ENCODE measurements at regions not wholly inside any gene's neighbourhood (a gene's known extent, or its start where the extent isn't known, plus 50 kb on each side); places are given as distances from the start of the nearest gene placed in this dataset.

DNA sequence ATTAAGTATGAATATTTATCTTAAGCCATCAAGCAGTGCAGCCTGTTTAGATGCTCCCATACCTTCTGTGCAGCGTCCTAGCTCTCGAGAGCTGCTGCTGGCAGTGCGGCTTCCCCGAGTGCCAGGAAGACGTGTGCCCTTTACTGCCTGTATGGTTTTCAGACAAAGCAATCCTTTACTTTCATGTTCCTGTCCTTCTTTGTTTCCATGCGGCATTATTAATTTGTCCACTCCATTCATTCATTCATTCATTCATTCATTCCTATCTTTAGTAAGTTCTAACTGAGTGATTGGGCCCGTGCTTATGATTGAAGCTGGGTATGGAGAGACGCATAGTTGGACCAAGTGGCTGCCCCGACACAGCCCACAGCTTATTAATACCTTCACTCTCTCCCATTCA, 446.6 kb upstream of the HNRNPA3 start:
- Mint-ChIP-seq H3K27me3 (peaks cover 17% of the 10 kb centered on the region), H3K4me3 (no peak overlapping the region), H3K36me3 (ENCODE audit: low read depth) (no peaks in the 10 kb centered on the region), H3K4me1 (no peaks in the 10 kb centered on the region), H3K9me3 (ENCODE audit: low read depth) (no peaks in the 10 kb centered on the region), H3K27ac (no peak overlapping the region)
- POLR2A ChIA-PET: no interaction called here
- intact Hi-C loops (cut with DNase I, micrococcal nuclease): no loop called here
- no peak for DNase-seq
- CTCF ChIA-PET: no interaction called here
- ATAC-seq: no peak

DNA sequence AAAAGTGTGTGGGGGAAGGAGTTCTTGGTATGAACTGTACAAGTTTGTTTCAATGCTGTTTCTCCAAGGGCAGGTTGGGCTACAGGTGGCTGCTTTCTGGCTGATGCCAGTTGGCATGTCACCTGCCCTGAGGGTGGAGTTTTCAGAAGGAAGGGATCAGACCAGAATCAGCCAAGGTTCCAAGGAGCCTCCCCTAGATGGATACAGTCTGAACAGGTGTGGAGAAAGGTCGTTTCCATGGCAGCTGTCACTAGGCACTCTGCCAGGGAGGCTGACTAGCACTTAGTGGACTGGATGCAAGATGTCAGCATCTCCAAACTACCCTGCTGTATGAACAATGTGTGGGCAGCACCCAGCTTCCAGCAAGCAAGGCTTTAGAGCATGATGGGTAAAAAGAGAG, 444.4 kb upstream of the HNRNPA3 start:
- ChIA-PET CTCF (interaction anchor here (1.7 kb wide), 1 partner anchor 11 kb away, joined by 4 read pairs; no protein-coding TSS in a partner anchor), POLR2A (no interaction called here)
- no peaks in the 10 kb centered on the region for H3K4me1 Mint-ChIP-seq
- H3K9me3 Mint-ChIP-seq (ENCODE audit: low read depth): peaks cover 9% of the 10 kb centered on the region
- H3K27ac Mint-ChIP-seq: no peak overlapping the region
- no peaks in the 10 kb centered on the region for H3K36me3 Mint-ChIP-seq (ENCODE audit: low read depth)
- intact Hi-C loops (cut with DNase I, micrococcal nuclease): no loop called here
- no peak overlapping the region for H3K4me3 Mint-ChIP-seq
- peaks cover 12% of the 10 kb centered on the region for H3K27me3 Mint-ChIP-seq
- no peak for DNase-seq
- ATAC-seq: no peak

- CTCF ChIA-PET: interaction anchor here (1.7 kb wide), 1 partner anchor 10 kb away, joined by 4 read pairs; no protein-coding TSS in a partner anchor
Measured at GRCh38 chr2:176769021-176769420, 443.6 kb upstream of the HNRNPA3 start.

DNA sequence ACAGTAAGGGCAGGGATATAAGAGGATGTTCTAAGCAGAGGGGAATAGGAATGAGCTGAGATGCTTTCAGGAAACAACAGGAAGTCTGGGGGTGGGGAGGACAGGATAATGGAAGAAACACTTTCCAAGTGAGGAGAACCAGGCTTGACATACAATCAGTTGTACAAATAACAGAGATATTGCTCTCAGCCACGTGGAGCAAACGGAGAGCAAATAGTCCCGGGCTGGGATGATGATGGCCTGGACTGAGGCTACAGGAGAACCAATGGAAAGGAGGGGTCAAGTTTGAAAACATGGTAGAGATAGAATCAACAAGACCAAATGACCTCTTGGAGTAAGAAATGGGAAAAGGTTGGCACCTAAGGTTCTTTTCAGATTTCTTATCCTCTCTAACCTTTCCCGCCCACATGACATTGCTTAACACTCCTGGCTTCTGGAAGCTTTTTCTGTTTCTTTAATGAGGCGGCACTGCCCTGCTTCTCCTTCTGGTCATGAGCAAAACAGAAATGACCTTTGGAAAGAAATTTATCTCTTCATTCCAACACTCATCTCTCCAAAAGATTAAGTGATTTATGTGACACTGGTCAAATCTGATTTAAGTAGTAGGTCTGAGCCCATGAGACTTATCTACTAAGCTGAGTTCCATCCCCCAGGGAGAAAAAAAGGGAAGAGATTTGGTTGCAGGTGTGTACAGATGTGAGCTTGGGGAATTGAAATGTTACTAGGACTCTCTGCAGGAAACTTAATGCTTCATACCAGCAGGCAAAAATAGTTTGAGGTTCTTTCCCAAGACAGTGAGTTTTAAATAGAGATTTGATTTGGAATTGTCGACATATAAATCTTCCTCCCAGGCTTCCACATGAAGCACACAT, 442.9 kb upstream of the HNRNPA3 start:
- POLR2A ChIA-PET: interaction anchor here (0.5 kb wide), 1 partner anchor 104 kb away, joined by 3 read pairs; no protein-coding TSS in a partner anchor
- CTCF ChIA-PET: interaction anchor here (0.6 kb wide), 1 partner anchor 1393 kb away, joined by 4 read pairs; no protein-coding TSS in a partner anchor
- DNase-seq (no peak), ATAC-seq (no peak)
- H3K27me3 Mint-ChIP-seq: peaks cover 10% of the 10 kb centered on the region
- no peaks in the 10 kb centered on the region for H3K36me3 Mint-ChIP-seq (ENCODE audit: low read depth)
- H3K4me3 Mint-ChIP-seq: no peak overlapping the region
- no peak overlapping the region for H3K27ac Mint-ChIP-seq
- no peaks in the 10 kb centered on the region for H3K4me1 Mint-ChIP-seq
- peaks cover 11% of the 10 kb centered on the region for H3K9me3 Mint-ChIP-seq (ENCODE audit: low read depth)
- intact Hi-C loops (cut with DNase I, micrococcal nuclease): no loop called here

More at GRCh38 chr2:176769021-176769420, 443.6 kb upstream of the HNRNPA3 start:
- peaks cover 10% of the 10 kb centered on the region for H3K27me3 Mint-ChIP-seq
- no peak for ATAC-seq
- intact Hi-C loops (cut with DNase I, micrococcal nuclease): no loop called here
- POLR2A ChIA-PET: no interaction called here
- H3K36me3 Mint-ChIP-seq (ENCODE audit: low read depth): no peaks in the 10 kb centered on the region
- peaks cover 11% of the 10 kb centered on the region for H3K9me3 Mint-ChIP-seq (ENCODE audit: low read depth)
- no peak overlapping the region for H3K4me3 Mint-ChIP-seq
- H3K4me1 Mint-ChIP-seq: no peaks in the 10 kb centered on the region
- no peak for DNase-seq
- no peak overlapping the region for H3K27ac Mint-ChIP-seq

GRCh38 chr2:176772816-176773215, 439.8 kb upstream of the HNRNPA3 start:
- no peaks in the 10 kb centered on the region for H3K4me1 Mint-ChIP-seq

DNA sequence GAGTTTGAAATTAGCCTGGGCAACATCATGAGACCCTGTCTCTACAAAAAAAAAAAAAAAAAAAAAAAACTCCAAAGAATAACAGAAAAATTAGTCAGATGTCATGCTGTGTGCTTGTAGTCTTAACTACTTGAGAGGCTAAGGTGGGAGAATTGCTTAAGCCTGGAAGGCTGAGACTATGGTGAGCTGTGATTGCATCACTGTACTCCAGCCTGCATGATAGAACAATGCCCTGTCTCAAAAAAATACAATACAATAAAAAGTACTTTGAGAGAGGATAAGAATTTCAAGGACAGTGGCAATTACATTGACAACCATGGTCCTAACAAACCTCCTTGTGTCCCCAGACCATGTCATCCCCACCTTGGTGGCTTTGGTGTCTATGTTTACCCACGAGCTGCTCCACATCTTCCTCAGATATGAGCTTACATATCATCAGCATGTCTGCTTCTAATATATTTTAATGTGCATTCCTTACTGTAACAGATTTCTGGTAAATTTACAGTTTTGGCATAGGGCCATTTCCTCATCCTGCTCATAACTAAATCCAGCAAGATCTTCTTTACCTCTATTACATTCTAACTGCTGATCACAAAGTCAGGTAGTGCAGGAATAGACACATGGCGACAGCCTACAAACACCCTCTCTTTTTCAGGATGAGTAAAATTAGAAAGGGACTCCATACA, 437.7 kb upstream of the HNRNPA3 start:
- ATAC-seq: no peak
- H3K27ac Mint-ChIP-seq: no peak overlapping the region
- ChIA-PET POLR2A (no interaction called here), CTCF (interaction anchor here (0.6 kb wide), 1 partner anchor 28 kb away, joined by 3 read pairs; no protein-coding TSS in a partner anchor)
- intact Hi-C loops (cut with DNase I, micrococcal nuclease): no loop called here
- DNase-seq: no peak
- H3K36me3 Mint-ChIP-seq (ENCODE audit: low read depth): no peaks in the 10 kb centered on the region
- no peak overlapping the region for H3K4me3 Mint-ChIP-seq
- H3K9me3 Mint-ChIP-seq (ENCODE audit: low read depth): peaks cover 11% of the 10 kb centered on the region
- peaks cover 4% of the 10 kb centered on the region for H3K27me3 Mint-ChIP-seq
- no peaks in the 10 kb centered on the region for H3K4me1 Mint-ChIP-seq

More at GRCh38 chr2:176772816-176773215, 439.8 kb upstream of the HNRNPA3 start:
- ATAC-seq (no peak), DNase-seq (no peak)
- Mint-ChIP-seq H3K36me3 (ENCODE audit: low read depth) (no peaks in the 10 kb centered on the region), H3K4me3 (no peak overlapping the region), H3K9me3 (ENCODE audit: low read depth) (peaks cover 11% of the 10 kb centered on the region), H3K27me3 (peaks cover 4% of the 10 kb centered on the region), H3K27ac (no peak overlapping the region)
- POLR2A ChIA-PET: no interaction called here
- intact Hi-C loops (cut with DNase I, micrococcal nuclease): no loop called here
- CTCF ChIA-PET: no interaction called here

GRCh38 chr2:176777262-176777661, 435.3 kb upstream of the HNRNPA3 start:
- H3K4me1 Mint-ChIP-seq: peaks cover 4% of the 10 kb centered on the region
- no peak for DNase-seq
- H3K27me3 Mint-ChIP-seq: peaks cover 2% of the 10 kb centered on the region
- intact Hi-C loops (cut with DNase I, micrococcal nuclease): no loop called here
- ChIA-PET POLR2A (no interaction called here), CTCF (no interaction called here)
- H3K9me3 Mint-ChIP-seq (ENCODE audit: low read depth): peaks cover 14% of the 10 kb centered on the region
- no peak for ATAC-seq
- H3K4me3 Mint-ChIP-seq: no peak overlapping the region
- H3K36me3 Mint-ChIP-seq (ENCODE audit: low read depth): peaks cover 4% of the 10 kb centered on the region
- no peak overlapping the region for H3K27ac Mint-ChIP-seq

GRCh38 chr2:176779917-176780316, 432.7 kb upstream of the HNRNPA3 start:
- peaks cover 4% of the 10 kb centered on the region for H3K4me1 Mint-ChIP-seq
- intact Hi-C loops (cut with DNase I, micrococcal nuclease): no loop called here
- peaks cover 10% of the 10 kb centered on the region for H3K9me3 Mint-ChIP-seq (ENCODE audit: low read depth)
- ChIA-PET CTCF (interaction anchor here (1.2 kb wide), 1 partner anchor 12 kb away, joined by 4 read pairs; no protein-coding TSS in a partner anchor), POLR2A (no interaction called here)
- DNase-seq: no peak
- H3K4me3 Mint-ChIP-seq: no peak overlapping the region
- no peaks in the 10 kb centered on the region for H3K27me3 Mint-ChIP-seq
- H3K27ac Mint-ChIP-seq: no peak overlapping the region
- ATAC-seq: no peak
- H3K36me3 Mint-ChIP-seq (ENCODE audit: low read depth): peaks cover 4% of the 10 kb centered on the region

DNA sequence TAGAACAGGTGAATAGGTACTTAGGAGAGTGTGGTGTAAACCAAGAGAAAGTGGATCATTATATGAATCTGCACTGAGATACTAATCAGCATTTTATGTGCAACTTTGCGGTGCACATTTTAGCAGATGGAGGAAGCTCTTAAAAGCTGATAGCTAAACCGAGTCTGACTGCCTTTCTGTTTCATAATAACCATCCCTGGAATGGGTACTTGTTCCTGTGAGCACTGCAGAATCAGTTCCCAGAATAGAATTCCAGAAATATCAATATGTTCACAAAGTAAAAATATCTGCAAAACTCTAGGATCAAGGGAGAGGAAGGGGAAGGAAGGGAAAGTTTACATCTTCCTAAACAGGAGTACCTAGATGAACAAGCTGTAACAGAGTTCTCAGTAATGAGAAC, 432.2 kb upstream of the HNRNPA3 start:
- no peaks in the 10 kb centered on the region for H3K27me3 Mint-ChIP-seq
- no peak for ATAC-seq
- ChIA-PET POLR2A (no interaction called here), CTCF (no interaction called here)
- intact Hi-C loops (cut with DNase I, micrococcal nuclease): no loop called here
- peaks cover 4% of the 10 kb centered on the region for H3K36me3 Mint-ChIP-seq (ENCODE audit: low read depth)
- H3K27ac Mint-ChIP-seq: no peak overlapping the region
- H3K4me1 Mint-ChIP-seq: peaks cover 4% of the 10 kb centered on the region
- peaks cover 10% of the 10 kb centered on the region for H3K9me3 Mint-ChIP-seq (ENCODE audit: low read depth)
- no peak for DNase-seq
- H3K4me3 Mint-ChIP-seq: no peak overlapping the region

- H3K4me3 Mint-ChIP-seq: no peak overlapping the region
- peak; percentile 44 for ATAC-seq
- H3K4me1 Mint-ChIP-seq: peaks cover 4% of the 10 kb centered on the region
- DNase-seq: no peak
- peak overlapping the region; percentile 7 for H3K27ac Mint-ChIP-seq
- H3K9me3 Mint-ChIP-seq (ENCODE audit: low read depth): peaks cover 10% of the 10 kb centered on the region
- intact Hi-C loops (cut with DNase I, micrococcal nuclease): no loop called here
- peaks cover 4% of the 10 kb centered on the region for H3K36me3 Mint-ChIP-seq (ENCODE audit: low read depth)
- ChIA-PET CTCF (interaction anchor here (0.7 to 1.3 kb wide), 2 partner anchors 20 to 21 kb away, joined by 3 read pairs; no protein-coding TSS in a partner anchor), POLR2A (no interaction called here)
- no peaks in the 10 kb centered on the region for H3K27me3 Mint-ChIP-seq
Measured at GRCh38 chr2:176781570-176782217, 430.9 kb upstream of the HNRNPA3 start.

DNA sequence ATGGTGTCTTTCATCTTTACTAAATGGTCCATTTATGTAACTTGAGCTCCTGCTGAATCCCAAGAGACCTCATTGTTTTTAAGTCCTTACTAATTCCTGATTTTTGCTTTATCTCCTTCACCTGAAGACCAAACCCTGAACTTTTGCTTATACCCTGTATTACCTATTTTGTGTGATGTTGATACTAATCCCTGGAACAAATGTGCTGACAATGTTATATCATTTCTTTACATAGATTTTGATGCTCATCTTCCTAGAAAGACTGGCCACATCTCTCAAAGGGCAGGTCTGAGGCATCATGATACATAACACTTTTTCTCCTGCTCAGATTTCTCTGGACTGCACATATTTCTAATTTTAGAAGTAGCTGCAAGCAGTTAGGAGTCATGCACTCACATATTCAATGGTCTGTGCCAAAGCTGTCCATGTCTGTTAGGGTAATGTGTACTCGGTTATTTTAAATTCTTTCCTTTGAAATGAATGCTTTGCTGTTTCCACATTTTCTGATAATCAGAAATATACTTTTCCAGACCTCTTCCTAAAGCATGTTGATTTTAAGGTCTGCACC, 427.9 kb upstream of the HNRNPA3 start:
- peaks cover 4% of the 10 kb centered on the region for H3K4me1 Mint-ChIP-seq
- ATAC-seq (no peak), DNase-seq (no peak)
- H3K4me3 Mint-ChIP-seq: no peak overlapping the region
- intact Hi-C loops (cut with DNase I, micrococcal nuclease): no loop called here
- H3K27ac Mint-ChIP-seq: no peak overlapping the region
- H3K36me3 Mint-ChIP-seq (ENCODE audit: low read depth): peaks cover 4% of the 10 kb centered on the region
- ChIA-PET CTCF (interaction anchor here (0.7 to 1.2 kb wide), 2 partner anchors 50 to 559 kb away, joined by 3 to 4 read pairs; no protein-coding TSS in a partner anchor), POLR2A (no interaction called here)
- H3K27me3 Mint-ChIP-seq: no peaks in the 10 kb centered on the region
- H3K9me3 Mint-ChIP-seq (ENCODE audit: low read depth): peaks cover 10% of the 10 kb centered on the region

All from activated CD4-positive, alpha-beta T cell treated with anti-CD3 and anti-CD28 coated beads for 36 hours (primary cell).